SU-DHL-6 (cell line): ENCODE measurements at regions not wholly inside any gene's neighbourhood (a gene's known extent, or its start where the extent isn't known, plus 50 kb on each side); places are given as distances from the start of the nearest gene placed in this dataset.

Source experiments
- H2AFZ ChIP-seq: fragments of 200-600 bp; sonication (generic); 2 replicates; pipeline ENCODE4 v1.6.1; 2014; ENCODE audit warnings: low read depth, mild to moderate bottlenecking, moderate library complexity, mixed read lengths, antibody characterized with exemption, low read length; ENCODE audit not compliant: severe bottlenecking
- H3F3A ChIP-seq: fragments of 200-600 bp; shearing (Covaris generic); 2 replicates; pipeline ENCODE4 v1.6.0; 2016; ENCODE audit warnings: antibody characterized with exemption, mild to moderate bottlenecking; ENCODE audit not compliant: insufficient read depth
- H3K27ac ChIP-seq: fragments of 200-600 bp; sonication (generic); 2 replicates; pipeline ENCODE4 v1.5.1; 2016; ENCODE audit warnings: low read depth, mild to moderate bottlenecking, low read length, moderate library complexity, mixed read lengths
- H3K27me3 ChIP-seq: fragments of 200-600 bp; sonication (generic), shearing (Covaris generic); 2 replicates; pipeline ENCODE4 v1.6.0; 2014; ENCODE audit warnings: mild to moderate bottlenecking, low read length
- H3K36me3 ChIP-seq: fragments of 200-600 bp; sonication (generic); 2 replicates; pipeline ENCODE4 v1.6.1; 2014; ENCODE audit warnings: mild to moderate bottlenecking, low read length, mixed read lengths
- H3K4me2 ChIP-seq: fragments of 300-600, 200-600 bp; shearing (Covaris generic), sonication (generic); 2 replicates; pipeline ENCODE4 v1.6.0; 2014; ENCODE audit warnings: low read length, low read depth, mild to moderate bottlenecking; ENCODE audit not compliant: poor library complexity, severe bottlenecking
- H3K4me3 ChIP-seq: fragments of 200-600 bp; sonication (generic); 2 replicates; pipeline ENCODE4 v1.5.1; 2014; ENCODE audit warnings: antibody characterized with exemption, low read length, mild to moderate bottlenecking, mixed read lengths; ENCODE audit not compliant: insufficient read depth, poor library complexity, severe bottlenecking
- H3K79me2 ChIP-seq: fragments of 200-600 bp; sonication (generic); 2 replicates; pipeline ENCODE4 v1.6.1; 2014; ENCODE audit warnings: mild to moderate bottlenecking, low read length, moderate library complexity; ENCODE audit not compliant: insufficient read depth
- H3K9ac ChIP-seq: fragments of 200-600 bp; sonication (generic); 2 replicates; pipeline ENCODE4 v1.7.0; 2014; ENCODE audit warnings: mild to moderate bottlenecking, low read length
- H3K9me2 ChIP-seq: fragments of 200-600 bp; sonication (generic); replicated peaks from 2 replicates; pipeline ENCODE4 v1.6.1; 2014; ENCODE audit warnings: low read length; ENCODE audit not compliant: insufficient read depth
- H3K9me3 ChIP-seq: fragments of 200-600 bp; sonication (generic); 2 replicates; pipeline ENCODE4 v1.6.1; 2014; ENCODE audit warnings: low read length, mixed read lengths; ENCODE audit not compliant: insufficient read depth
- H4K20me1 ChIP-seq: fragments of 200-600 bp; sonication (generic); 2 replicates; pipeline ENCODE4 v1.6.1; 2014; ENCODE audit warnings: low read depth, mild to moderate bottlenecking, antibody characterized with exemption, low read length, moderate library complexity, mixed read lengths
- EZH2phosphoT487 ChIP-seq: fragments of 200-600 bp; sonication (generic), shearing (Covaris generic); conservative IDR thresholded peaks from 2 replicates; pipeline ENCODE4 v1.6.1; 2018; ENCODE audit warnings: mild to moderate bottlenecking, antibody characterized with exemption, low read length, moderate library complexity, mixed read lengths
- TF ChIP-seq, protein P1 (sequence below): fragments of 200-600 bp; sonication (generic); IDR thresholded peaks from one replicate; pipeline ENCODE4 v1.5.1; 2017; ENCODE audit warnings: antibody characterized with exemption, mild to moderate bottlenecking, low read length, moderate library complexity; ENCODE audit not compliant: insufficient read depth, poor library complexity, severe bottlenecking

GRCh38 chr6:3559561-3559960, 102.7 kb upstream of the SLC22A23 start:
- no peak overlapping the region for H3K4me2 ChIP-seq
- no peak for TF ChIP-seq EZH2phosphoT487
- TF ChIP-seq, protein P1, sequence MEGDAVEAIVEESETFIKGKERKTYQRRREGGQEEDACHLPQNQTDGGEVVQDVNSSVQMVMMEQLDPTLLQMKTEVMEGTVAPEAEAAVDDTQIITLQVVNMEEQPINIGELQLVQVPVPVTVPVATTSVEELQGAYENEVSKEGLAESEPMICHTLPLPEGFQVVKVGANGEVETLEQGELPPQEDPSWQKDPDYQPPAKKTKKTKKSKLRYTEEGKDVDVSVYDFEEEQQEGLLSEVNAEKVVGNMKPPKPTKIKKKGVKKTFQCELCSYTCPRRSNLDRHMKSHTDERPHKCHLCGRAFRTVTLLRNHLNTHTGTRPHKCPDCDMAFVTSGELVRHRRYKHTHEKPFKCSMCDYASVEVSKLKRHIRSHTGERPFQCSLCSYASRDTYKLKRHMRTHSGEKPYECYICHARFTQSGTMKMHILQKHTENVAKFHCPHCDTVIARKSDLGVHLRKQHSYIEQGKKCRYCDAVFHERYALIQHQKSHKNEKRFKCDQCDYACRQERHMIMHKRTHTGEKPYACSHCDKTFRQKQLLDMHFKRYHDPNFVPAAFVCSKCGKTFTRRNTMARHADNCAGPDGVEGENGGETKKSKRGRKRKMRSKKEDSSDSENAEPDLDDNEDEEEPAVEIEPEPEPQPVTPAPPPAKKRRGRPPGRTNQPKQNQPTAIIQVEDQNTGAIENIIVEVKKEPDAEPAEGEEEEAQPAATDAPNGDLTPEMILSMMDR = no peak
- H4K20me1 ChIP-seq = no peaks in the 10 kb centered on the region
- no peak overlapping the region for H2AFZ ChIP-seq
- no peaks in the 10 kb centered on the region for H3K79me2 ChIP-seq
- H3K9ac ChIP-seq = no peak overlapping the region
- peaks cover 4% of the 10 kb centered on the region; the same call in 1 of the 2 replicates for H3K27me3 ChIP-seq
- H3F3A ChIP-seq = no peaks in the 10 kb centered on the region
- H3K9me3 ChIP-seq = no peaks in the 10 kb centered on the region
- no peak overlapping the region for H3K27ac ChIP-seq
- no peaks in the 10 kb centered on the region for H3K9me2 ChIP-seq
- no peaks in the 10 kb centered on the region for H3K36me3 ChIP-seq
- H3K4me3 ChIP-seq = no peak overlapping the region

DNA sequence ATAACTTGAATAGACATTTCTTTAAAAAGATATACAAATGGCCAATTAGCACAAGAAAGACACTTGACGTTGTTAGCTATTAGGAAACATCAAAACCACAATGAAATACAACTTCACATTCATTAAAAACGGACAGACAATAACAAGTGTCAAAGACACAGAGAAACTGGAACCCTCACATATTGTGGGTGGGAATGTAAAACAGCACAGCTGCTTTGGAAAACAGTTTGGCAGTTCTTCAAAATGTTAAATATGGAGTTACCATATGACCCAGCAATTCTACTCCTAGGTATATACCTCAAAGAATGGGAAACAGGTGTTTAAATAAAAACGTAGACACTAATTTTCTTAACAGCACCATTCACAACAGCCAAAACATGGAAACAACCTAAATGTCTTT, 100.5 kb upstream of the SLC22A23 start:
- Histone ChIP-seq H3F3A (no peaks in the 10 kb centered on the region), H3K27me3 (peaks cover 4% of the 10 kb centered on the region; the same call in 1 of the 2 replicates), H3K27ac (no peak overlapping the region), H3K9ac (no peak overlapping the region), H3K9me3 (no peaks in the 10 kb centered on the region), H2AFZ (no peak overlapping the region), H3K36me3 (no peaks in the 10 kb centered on the region), H3K9me2 (no peaks in the 10 kb centered on the region), H4K20me1 (no peaks in the 10 kb centered on the region), H3K4me3 (no peak overlapping the region), H3K4me2 (no peak overlapping the region), H3K79me2 (no peaks in the 10 kb centered on the region)
- TF ChIP-seq, protein P1 = no peak
- no peak for TF ChIP-seq EZH2phosphoT487

- no peak overlapping the region for H3K9ac ChIP-seq
- H3K9me3 ChIP-seq = no peaks in the 10 kb centered on the region
- H3K36me3 ChIP-seq = no peaks in the 10 kb centered on the region
- H2AFZ ChIP-seq = no peak overlapping the region
- H3K9me2 ChIP-seq = no peaks in the 10 kb centered on the region
- no peaks in the 10 kb centered on the region for H3K27me3 ChIP-seq
- H3F3A ChIP-seq = no peaks in the 10 kb centered on the region
- no peak overlapping the region for H3K4me3 ChIP-seq
- H4K20me1 ChIP-seq = no peaks in the 10 kb centered on the region
- no peaks in the 10 kb centered on the region for H3K79me2 ChIP-seq
- TF ChIP-seq, protein P1 = no peak
- no peak for TF ChIP-seq EZH2phosphoT487
- no peak overlapping the region for H3K27ac ChIP-seq
- no peak overlapping the region for H3K4me2 ChIP-seq
Observed at GRCh38 chr6:3553254-3553653, 96.4 kb upstream of the SLC22A23 start.
